Eye (tissue), 1 donor: ENCODE measurements at regions not wholly inside any gene's neighbourhood (a gene's known extent, or its start where the extent isn't known, plus 50 kb on each side); places are given as distances from the start of the nearest gene placed in this dataset.
"Not testable (repeated sequence)": the region's sequence is repeated elsewhere in the genome, so short reads cannot be mapped to it uniquely, and the experiment has no call there.

Experiments
- DNase-seq: peaks from one replicate; pipeline ENCODE4 v3.0.0-alpha.2; 2015

GRCh38 chr15:34650177-34650576, 66.7 kb upstream of the GOLGA8B start:
- DNase-seq, result no peak

GRCh38 chr15:34648294-34648631, 64.8 kb upstream of the GOLGA8B start:
- no peak for DNase-seq

- no peak for DNase-seq
Measured at GRCh38 chr15:34647569-34648293, 64.3 kb upstream of the GOLGA8B start.

GRCh38 chr15:34646918-34647317, 63.5 kb upstream of the GOLGA8B start:
- DNase-seq, result no peak

- no peak for DNase-seq
Measured at GRCh38 chr15:34644851-34645250, 61.4 kb upstream of the GOLGA8B start.

GRCh38 chr15:34644061-34644460, 60.6 kb upstream of the GOLGA8B start:
- DNase-seq, result no peak

- peak; percentile 21 for DNase-seq
Measured at GRCh38 chr15:34642247-34642646, 58.8 kb upstream of the GOLGA8B start.

- DNase-seq, result no peak
Measured at GRCh38 chr15:34640661-34641060, 57.2 kb upstream of the GOLGA8B start.

- no peak for DNase-seq
Measured at GRCh38 chr15:34637305-34637704, 53.9 kb upstream of the GOLGA8B start.

GRCh38 chr15:34633602-34634001, 50.2 kb upstream of the GOLGA8B start:
- DNase-seq, result not testable (repeated sequence)
